Activated CD8-positive, alpha-beta memory T cell treated with anti-CD3 and anti-CD28 coated beads, Interleukin-2, amount 50 U/mL, for 4 hours (primary cell): ENCODE measurements at regions not wholly inside any gene's neighbourhood (a gene's known extent, or its start where the extent isn't known, plus 50 kb on each side); places are given as distances from the start of the nearest gene placed in this dataset.

Source experiments
- DNase-seq: peaks from one replicate; pipeline ENCODE4 v3.0.0-alpha.2; 2020

- DNase-seq = no peak
Observed at GRCh38 chr4:81522711-81523110, 51.0 kb upstream of the RASGEF1B start.

GRCh38 chr4:81521708-81522107, 50.0 kb upstream of the RASGEF1B start:
- no peak for DNase-seq
